Astrocyte of the cerebellum (primary cell): ENCODE measurements at regions not wholly inside any gene's neighbourhood (a gene's known extent, or its start where the extent isn't known, plus 50 kb on each side); places are given as distances from the start of the nearest gene placed in this dataset.

Source experiments
- DNase-seq: peaks from one replicate; pipeline ENCODE4 v3.0.0-alpha.2; 2011; ENCODE audit warnings: low read depth
- H3K4me3 ChIP-seq: 2 replicates; pipeline ENCODE4 v1.5.1; 2011; ENCODE audit warnings: mild to moderate bottlenecking, low read depth, low read length, moderate library complexity
- CTCF ChIP-seq: IDR thresholded peaks from 2 replicates; pipeline ENCODE4 v1.5.1; 2012; ENCODE audit warnings: low read length, low read depth, moderate library complexity, mild to moderate bottlenecking; ENCODE audit errors: missing control alignments
- in situ Hi-C: cut with HindIII; loops from 2 replicates; pipeline ENCODE4 v1.10.0; 2017; ENCODE audit warnings: low sequenced_read_pairs

GRCh38 chr12:3994500-3994899, 121.3 kb upstream of the PARP11 start:
- in situ Hi-C loops = no loop called here
- TF ChIP-seq CTCF = no peak
- DNase-seq = no peak
- no peak overlapping the region for H3K4me3 ChIP-seq

- no peak overlapping the region for H3K4me3 ChIP-seq
- in situ Hi-C loops = no loop called here
- TF ChIP-seq CTCF = no peak
- no peak for DNase-seq
Observed at GRCh38 chr12:3992945-3993344, 119.7 kb upstream of the PARP11 start.

- in situ Hi-C loops = no loop called here
- no peak for TF ChIP-seq CTCF
- no peak for DNase-seq
- H3K4me3 ChIP-seq = no peak overlapping the region
Observed at GRCh38 chr12:3991798-3992580, 118.8 kb upstream of the PARP11 start.

- in situ Hi-C loops = no loop called here
- no peak overlapping the region for H3K4me3 ChIP-seq
- no peak for TF ChIP-seq CTCF
- DNase-seq = no peak
Observed at GRCh38 chr12:3990501-3991280, 117.5 kb upstream of the PARP11 start.

GRCh38 chr12:3989218-3989550, 116.0 kb upstream of the PARP11 start:
- DNase-seq = no peak
- no peak overlapping the region for H3K4me3 ChIP-seq
- TF ChIP-seq CTCF = no peak
- in situ Hi-C loops = no loop called here

GRCh38 chr12:3988519-3989217, 115.5 kb upstream of the PARP11 start:
- no peak overlapping the region for H3K4me3 ChIP-seq
- in situ Hi-C loops = no loop called here
- DNase-seq = no peak
- TF ChIP-seq CTCF = no peak
